ENCODE measurements at regions not wholly inside any gene's neighbourhood (a gene's known extent, or its start where the extent isn't known, plus 50 kb on each side); places are given as distances from the start of the nearest gene placed in this dataset.
A peak's percentile ranks its signal among the peaks of the same experiment; 100 is the strongest.

- Mint-ChIP-seq H3K27ac (no peak overlapping the region), H3K27me3 (ENCODE audit: insufficient read depth) (peaks cover 7% of the 10 kb centered on the region), H3K36me3 (ENCODE audit: low read depth) (no peaks in the 10 kb centered on the region), H3K4me3 (no peak overlapping the region), H3K4me1 (no peaks in the 10 kb centered on the region), H3K9me3 (peaks cover 23% of the 10 kb centered on the region)
- TF ChIP-seq CTCF (conservative IDR thresholded peaks at IDR 0.05), result no peak
- H3K4me1 ChIP-seq (ENCODE audit: control insufficient read depth, insufficient read depth, low read length), result no peaks in the 10 kb centered on the region
- no peak overlapping the region for H3K4me3 ChIP-seq (ENCODE audit: low read length)
- H3K27me3 ChIP-seq (ENCODE audit: control insufficient read depth, insufficient read depth, low read length, poor library complexity, severe bottlenecking), result no peaks in the 10 kb centered on the region
- 69 to 91% methylated on average over 2 to 4 of the region's 4 CpGs for WGBS, 2 experiments (ENCODE audit: insufficient coverage in 1 of 2, insufficient read length in 1 of 2)
- H3K9me3 ChIP-seq (ENCODE audit: control insufficient read depth, low read length), result peaks cover 11% of the 10 kb centered on the region
- H3K27ac ChIP-seq (ENCODE audit: low read depth, low read length), result no peak overlapping the region
- no peak overlapping the region for H3K9ac ChIP-seq (ENCODE audit: extremely low read depth, low read length, poor library complexity, severe bottlenecking)
- no peaks in the 10 kb centered on the region for H3K36me3 ChIP-seq (ENCODE audit: control insufficient read depth, insufficient read depth, low read length)
- DNase-seq, result no peak
Observed at GRCh38 chr22:34017205-34017604, 96.9 kb upstream of the LARGE1 start.

- no peak overlapping the region for H3K4me3 Mint-ChIP-seq
- Histone ChIP-seq H3K9ac (ENCODE audit: extremely low read depth, low read length, poor library complexity, severe bottlenecking) (no peak overlapping the region), H3K36me3 (ENCODE audit: control insufficient read depth, insufficient read depth, low read length) (no peaks in the 10 kb centered on the region), H3K9me3 (ENCODE audit: control insufficient read depth, low read length) (peaks cover 8% of the 10 kb centered on the region), H3K4me1 (ENCODE audit: control insufficient read depth, insufficient read depth, low read length) (no peaks in the 10 kb centered on the region), H3K27ac (ENCODE audit: low read depth, low read length) (no peak overlapping the region), H3K27me3 (ENCODE audit: control insufficient read depth, insufficient read depth, low read length, poor library complexity, severe bottlenecking) (peaks cover 2% of the 10 kb centered on the region), H3K4me3 (ENCODE audit: low read length) (no peak overlapping the region)
- H3K27me3 Mint-ChIP-seq (ENCODE audit: insufficient read depth), result peaks cover 13% of the 10 kb centered on the region
- H3K9me3 Mint-ChIP-seq, result peaks cover 18% of the 10 kb centered on the region
- DNase-seq, result no peak
- TF ChIP-seq CTCF (conservative IDR thresholded peaks at IDR 0.05), result peak; percentile 40
- no peaks in the 10 kb centered on the region for H3K4me1 Mint-ChIP-seq
- H3K27ac Mint-ChIP-seq, result no peak overlapping the region
- H3K36me3 Mint-ChIP-seq (ENCODE audit: low read depth), result no peaks in the 10 kb centered on the region
- WGBS, 2 experiments (ENCODE audit: insufficient coverage in 1 of 2, insufficient read length in 1 of 2), result 86 to 87% methylated on average over 7 to 8 of the region's 8 CpGs
Observed at GRCh38 chr22:34019190-34019845, 99.0 kb upstream of the LARGE1 start.

- WGBS, 2 experiments (ENCODE audit: insufficient coverage in 1 of 2, insufficient read length in 1 of 2), result 88% methylated on average over 1 of the region's 1 CpG; no CpG with 5 or more reads in 1 of the 2 experiments
- Mint-ChIP-seq H3K27me3 (ENCODE audit: insufficient read depth) (peaks cover 7% of the 10 kb centered on the region), H3K4me3 (no peak overlapping the region), H3K9me3 (peaks cover 2% of the 10 kb centered on the region), H3K27ac (no peak overlapping the region), H3K4me1 (no peaks in the 10 kb centered on the region), H3K36me3 (ENCODE audit: low read depth) (no peaks in the 10 kb centered on the region)
- TF ChIP-seq CTCF (conservative IDR thresholded peaks at IDR 0.05), result no peak
- Histone ChIP-seq H3K36me3 (ENCODE audit: control insufficient read depth, insufficient read depth, low read length) (no peaks in the 10 kb centered on the region), H3K27me3 (ENCODE audit: control insufficient read depth, insufficient read depth, low read length, poor library complexity, severe bottlenecking) (peaks cover 7% of the 10 kb centered on the region), H3K4me1 (ENCODE audit: control insufficient read depth, insufficient read depth, low read length) (no peaks in the 10 kb centered on the region), H3K9ac (ENCODE audit: extremely low read depth, low read length, poor library complexity, severe bottlenecking) (no peak overlapping the region), H3K4me3 (ENCODE audit: low read length) (no peak overlapping the region), H3K27ac (ENCODE audit: low read depth, low read length) (no peak overlapping the region), H3K9me3 (ENCODE audit: control insufficient read depth, low read length) (no peaks in the 10 kb centered on the region)
- no peak for DNase-seq
Observed at GRCh38 chr22:34035209-34035608, 114.9 kb upstream of the LARGE1 start.
